Right lobe of liver (tissue), 4 donors: ENCODE measurements at regions not wholly inside any gene's neighbourhood (a gene's known extent, or its start where the extent isn't known, plus 50 kb on each side); places are given as distances from the start of the nearest gene placed in this dataset.

Source experiments
- POLR2A ChIP-seq: fragments of 450-650 bp; IDR thresholded peaks from one replicate; pipeline ENCODE4 v1.6.1; 2017; ENCODE audit warnings: antibody characterized with exemption, mild to moderate bottlenecking
- TF ChIP-seq, protein P1 (sequence below), 4 donors: fragments of 200-600 bp in 3 of 4; fragments of 450-650 bp in 1 of 4; IDR thresholded peaks; one replicate each; pipeline versions ENCODE4 v1.5.1 to v1.8.0; 2016 to 2022; ENCODE audit warnings: antibody characterized with exemption in 4 of 4, mild to moderate bottlenecking in 2 of 4
- donor health status: DM: no; HTN: no; CAD: no.
- donor health status: DM: no; HTN: no; CAD: no.
- donor health status: DM: no; HTN: yes; CAD: no.

DNA sequence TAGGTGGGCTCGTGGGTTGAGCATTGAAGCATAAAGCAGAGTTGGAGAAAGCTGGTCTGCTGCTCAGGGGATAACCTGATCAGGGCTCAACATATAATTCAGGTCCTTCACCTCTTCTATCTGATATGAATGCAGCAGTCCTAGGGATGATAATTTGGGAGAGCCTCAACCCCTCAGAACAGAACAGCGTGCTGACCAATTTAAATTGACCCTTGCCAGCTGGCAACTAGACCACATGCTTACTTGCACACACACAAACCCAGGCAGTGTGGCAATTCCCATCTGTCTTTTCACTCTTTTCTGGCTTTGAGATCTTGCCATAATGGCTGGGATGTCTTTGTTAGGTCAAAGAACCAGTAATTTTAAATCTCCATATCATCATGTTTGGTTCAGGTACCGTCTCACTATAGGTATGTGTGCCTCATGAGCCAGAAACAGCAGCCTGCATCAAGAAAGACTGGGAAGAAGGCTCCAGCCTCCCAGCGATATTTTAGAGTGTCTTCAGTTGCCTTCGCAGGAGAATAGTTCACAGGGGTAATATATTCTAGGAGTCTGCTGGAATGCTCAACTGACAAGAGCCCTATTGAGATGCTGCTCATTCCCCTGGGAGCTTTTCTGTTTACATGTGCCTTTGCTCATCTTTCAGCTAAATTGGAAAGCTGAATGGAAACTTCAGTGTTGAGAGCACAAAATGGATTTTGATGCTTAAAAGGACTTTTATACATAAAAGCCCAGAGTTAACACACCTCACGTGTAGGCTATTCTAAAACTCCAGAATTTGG lies 497.6 kb downstream of the RASEF start:
- TF ChIP-seq, protein P1, sequence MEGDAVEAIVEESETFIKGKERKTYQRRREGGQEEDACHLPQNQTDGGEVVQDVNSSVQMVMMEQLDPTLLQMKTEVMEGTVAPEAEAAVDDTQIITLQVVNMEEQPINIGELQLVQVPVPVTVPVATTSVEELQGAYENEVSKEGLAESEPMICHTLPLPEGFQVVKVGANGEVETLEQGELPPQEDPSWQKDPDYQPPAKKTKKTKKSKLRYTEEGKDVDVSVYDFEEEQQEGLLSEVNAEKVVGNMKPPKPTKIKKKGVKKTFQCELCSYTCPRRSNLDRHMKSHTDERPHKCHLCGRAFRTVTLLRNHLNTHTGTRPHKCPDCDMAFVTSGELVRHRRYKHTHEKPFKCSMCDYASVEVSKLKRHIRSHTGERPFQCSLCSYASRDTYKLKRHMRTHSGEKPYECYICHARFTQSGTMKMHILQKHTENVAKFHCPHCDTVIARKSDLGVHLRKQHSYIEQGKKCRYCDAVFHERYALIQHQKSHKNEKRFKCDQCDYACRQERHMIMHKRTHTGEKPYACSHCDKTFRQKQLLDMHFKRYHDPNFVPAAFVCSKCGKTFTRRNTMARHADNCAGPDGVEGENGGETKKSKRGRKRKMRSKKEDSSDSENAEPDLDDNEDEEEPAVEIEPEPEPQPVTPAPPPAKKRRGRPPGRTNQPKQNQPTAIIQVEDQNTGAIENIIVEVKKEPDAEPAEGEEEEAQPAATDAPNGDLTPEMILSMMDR (IDR thresholded peaks at IDR 0.05): no peak
- no peak for TF ChIP-seq POLR2A
